ENCODE measurements at regions not wholly inside any gene's neighbourhood (a gene's known extent, or its start where the extent isn't known, plus 50 kb on each side); places are given as distances from the start of the nearest gene placed in this dataset.

DNA sequence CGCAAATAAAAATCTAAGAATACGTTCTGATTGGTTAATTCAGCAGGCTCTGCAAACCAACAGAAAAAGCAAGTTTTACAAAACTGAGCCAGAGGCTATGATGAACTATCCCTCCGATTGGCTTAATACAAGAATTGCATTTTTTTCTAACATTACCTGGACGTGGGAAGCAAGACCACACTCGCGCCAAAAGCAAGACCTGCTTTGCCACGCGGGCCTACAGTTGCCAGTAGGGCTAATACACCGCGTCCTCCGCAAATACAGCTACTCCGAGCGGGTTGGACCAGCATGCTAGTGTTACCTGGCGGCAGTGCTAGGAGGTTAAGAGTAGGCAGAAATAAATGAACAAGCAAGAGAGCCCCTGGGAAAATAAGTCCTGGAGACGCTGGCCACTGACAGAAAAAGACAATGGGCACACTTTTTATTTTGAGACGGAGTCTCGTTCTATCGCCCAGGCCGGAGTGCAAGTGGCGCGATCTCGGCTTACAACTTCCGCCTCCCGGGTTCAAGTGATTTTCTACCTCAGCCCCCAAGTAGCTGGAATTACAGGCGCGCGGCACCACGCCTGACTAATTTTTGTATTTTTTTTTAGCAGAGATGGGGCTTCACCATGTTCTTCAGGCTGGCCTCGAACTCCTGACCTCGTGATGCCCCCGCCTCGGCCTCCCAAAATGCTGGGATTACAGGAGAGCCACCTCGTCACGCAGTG, 131.9 kb upstream of the BTN3A2 start:
- Histone ChIP-seq H3K9ac (ENCODE audit: low read depth in 1 of 2, low read length in 2 of 2) (peak overlapping the region in 1 of 2 donors; percentile 19), H3K4me1 (ENCODE audit: control insufficient read depth in 4 of 4, insufficient read depth in 4 of 4, low read length in 3 of 4) (peaks cover 1 to 16% (median 13%) of the 10 kb centered on the region in 4 donors), H3K9me3 (ENCODE audit: control insufficient read depth in 4 of 4, low read length in 3 of 4) (peaks cover 0 to 5% (median 2%) of the 10 kb centered on the region in 4 donors), H3K27me3 (ENCODE audit: control insufficient read depth in 4 of 4, insufficient read depth in 4 of 4, low read length in 3 of 4) (peaks cover 0 to 7% (median 3%) of the 10 kb centered on the region in 4 donors), H3K27ac (ENCODE audit: low read depth in 1 of 2, low read length in 2 of 2) (peak overlapping the region; percentile 40 to 42), H3K36me3 (ENCODE audit: control insufficient read depth in 4 of 4, insufficient read depth in 3 of 4, low read depth in 1 of 4, low read length in 3 of 4) (no peaks in the 10 kb centered on the region), H3K4me3 (ENCODE audit: low read depth in 1 of 3, low read length in 3 of 3) (peak overlapping the region; percentile 26 to 50 (median 50))
- TF ChIP-seq, protein P1, sequence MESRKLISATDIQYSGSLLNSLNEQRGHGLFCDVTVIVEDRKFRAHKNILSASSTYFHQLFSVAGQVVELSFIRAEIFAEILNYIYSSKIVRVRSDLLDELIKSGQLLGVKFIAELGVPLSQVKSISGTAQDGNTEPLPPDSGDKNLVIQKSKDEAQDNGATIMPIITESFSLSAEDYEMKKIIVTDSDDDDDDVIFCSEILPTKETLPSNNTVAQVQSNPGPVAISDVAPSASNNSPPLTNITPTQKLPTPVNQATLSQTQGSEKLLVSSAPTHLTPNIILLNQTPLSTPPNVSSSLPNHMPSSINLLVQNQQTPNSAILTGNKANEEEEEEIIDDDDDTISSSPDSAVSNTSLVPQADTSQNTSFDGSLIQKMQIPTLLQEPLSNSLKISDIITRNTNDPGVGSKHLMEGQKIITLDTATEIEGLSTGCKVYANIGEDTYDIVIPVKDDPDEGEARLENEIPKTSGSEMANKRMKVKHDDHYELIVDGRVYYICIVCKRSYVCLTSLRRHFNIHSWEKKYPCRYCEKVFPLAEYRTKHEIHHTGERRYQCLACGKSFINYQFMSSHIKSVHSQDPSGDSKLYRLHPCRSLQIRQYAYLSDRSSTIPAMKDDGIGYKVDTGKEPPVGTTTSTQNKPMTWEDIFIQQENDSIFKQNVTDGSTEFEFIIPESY (IDR thresholded peaks at IDR 0.05), result no peak
- no peak for TF ChIP-seq RAD21 (IDR thresholded peaks at IDR 0.05)
- no peak for TF ChIP-seq SP1 (IDR thresholded peaks at IDR 0.05)
- no peak for TF ChIP-seq YY1 (IDR thresholded peaks at IDR 0.05)
- TF ChIP-seq GABPA (IDR thresholded peaks at IDR 0.05 in 1 of 2, conservative IDR thresholded peaks at IDR 0.05 in 1 of 2), result no peak
- TF ChIP-seq FOXA1 (IDR thresholded peaks at IDR 0.05), result no peak
- no peak for TF ChIP-seq NR2F2 (IDR thresholded peaks at IDR 0.05)
- TF ChIP-seq, protein P2, sequence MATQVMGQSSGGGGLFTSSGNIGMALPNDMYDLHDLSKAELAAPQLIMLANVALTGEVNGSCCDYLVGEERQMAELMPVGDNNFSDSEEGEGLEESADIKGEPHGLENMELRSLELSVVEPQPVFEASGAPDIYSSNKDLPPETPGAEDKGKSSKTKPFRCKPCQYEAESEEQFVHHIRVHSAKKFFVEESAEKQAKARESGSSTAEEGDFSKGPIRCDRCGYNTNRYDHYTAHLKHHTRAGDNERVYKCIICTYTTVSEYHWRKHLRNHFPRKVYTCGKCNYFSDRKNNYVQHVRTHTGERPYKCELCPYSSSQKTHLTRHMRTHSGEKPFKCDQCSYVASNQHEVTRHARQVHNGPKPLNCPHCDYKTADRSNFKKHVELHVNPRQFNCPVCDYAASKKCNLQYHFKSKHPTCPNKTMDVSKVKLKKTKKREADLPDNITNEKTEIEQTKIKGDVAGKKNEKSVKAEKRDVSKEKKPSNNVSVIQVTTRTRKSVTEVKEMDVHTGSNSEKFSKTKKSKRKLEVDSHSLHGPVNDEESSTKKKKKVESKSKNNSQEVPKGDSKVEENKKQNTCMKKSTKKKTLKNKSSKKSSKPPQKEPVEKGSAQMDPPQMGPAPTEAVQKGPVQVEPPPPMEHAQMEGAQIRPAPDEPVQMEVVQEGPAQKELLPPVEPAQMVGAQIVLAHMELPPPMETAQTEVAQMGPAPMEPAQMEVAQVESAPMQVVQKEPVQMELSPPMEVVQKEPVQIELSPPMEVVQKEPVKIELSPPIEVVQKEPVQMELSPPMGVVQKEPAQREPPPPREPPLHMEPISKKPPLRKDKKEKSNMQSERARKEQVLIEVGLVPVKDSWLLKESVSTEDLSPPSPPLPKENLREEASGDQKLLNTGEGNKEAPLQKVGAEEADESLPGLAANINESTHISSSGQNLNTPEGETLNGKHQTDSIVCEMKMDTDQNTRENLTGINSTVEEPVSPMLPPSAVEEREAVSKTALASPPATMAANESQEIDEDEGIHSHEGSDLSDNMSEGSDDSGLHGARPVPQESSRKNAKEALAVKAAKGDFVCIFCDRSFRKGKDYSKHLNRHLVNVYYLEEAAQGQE (IDR thresholded peaks at IDR 0.05), result no peak
- TF ChIP-seq, protein P3, sequence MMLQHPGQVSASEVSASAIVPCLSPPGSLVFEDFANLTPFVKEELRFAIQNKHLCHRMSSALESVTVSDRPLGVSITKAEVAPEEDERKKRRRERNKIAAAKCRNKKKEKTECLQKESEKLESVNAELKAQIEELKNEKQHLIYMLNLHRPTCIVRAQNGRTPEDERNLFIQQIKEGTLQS (IDR thresholded peaks at IDR 0.05), result no peak
- TF ChIP-seq JUND (IDR thresholded peaks at IDR 0.05), result no peak
- no peak for TF ChIP-seq HNF4A (conservative IDR thresholded peaks at IDR 0.05)
- TF ChIP-seq EGR1 (IDR thresholded peaks at IDR 0.05; ENCODE audit: low read depth in 2 of 2), result no peak
- 29% methylated on average over 34 of the region's 34 CpGs for WGBS
- peak; percentile 50 for DNase-seq (ENCODE audit: low spot score)

DNA sequence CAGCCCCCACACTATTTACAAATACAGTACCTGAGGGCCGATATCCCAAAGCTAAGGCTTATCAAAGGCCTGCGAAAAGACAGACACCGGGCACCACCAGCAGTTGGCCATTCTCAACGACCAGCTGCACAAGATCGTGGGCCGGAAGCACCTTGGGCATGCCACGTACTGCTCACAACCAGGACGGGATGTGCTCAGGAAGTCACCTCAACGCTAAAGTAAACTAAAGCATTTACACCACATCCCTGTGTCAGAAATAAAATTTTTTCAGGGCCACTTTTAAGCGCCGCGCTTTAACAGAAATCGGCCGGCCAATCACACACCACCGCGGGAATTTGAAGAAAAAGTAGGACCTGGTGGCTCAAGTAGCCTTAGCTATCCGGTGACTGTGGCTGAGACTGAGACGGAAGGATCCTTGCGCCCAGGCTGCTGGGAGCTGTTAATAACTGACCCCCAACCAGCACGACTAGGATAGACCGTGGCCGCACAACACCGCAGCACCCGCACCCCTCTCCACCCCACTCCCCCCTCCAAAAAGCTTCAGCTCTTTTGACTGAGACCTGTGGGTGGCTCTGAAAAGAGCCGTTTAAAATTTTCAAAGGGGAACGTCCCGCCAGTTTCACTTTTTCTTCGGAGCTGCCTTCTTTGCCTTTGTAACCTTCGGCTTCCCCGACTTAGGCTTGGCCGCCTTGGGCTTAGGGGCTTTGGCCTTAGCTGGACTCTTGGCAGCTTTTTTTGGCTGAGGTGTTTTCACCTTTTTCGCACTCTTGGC, 131.2 kb upstream of the BTN3A2 start:
- H3K27me3 ChIP-seq (ENCODE audit: control insufficient read depth in 4 of 4, insufficient read depth in 4 of 4, low read length in 3 of 4), result peaks cover 0 to 7% (median 3%) of the 10 kb centered on the region in 4 donors
- H3K4me3 ChIP-seq (ENCODE audit: low read depth in 1 of 3, low read length in 3 of 3), result peak overlapping the region; percentile 26 to 50 (median 50)
- H3K36me3 ChIP-seq (ENCODE audit: control insufficient read depth in 4 of 4, insufficient read depth in 3 of 4, low read depth in 1 of 4, low read length in 3 of 4), result no peaks in the 10 kb centered on the region
- peaks cover 1 to 16% (median 13%) of the 10 kb centered on the region in 4 donors for H3K4me1 ChIP-seq (ENCODE audit: control insufficient read depth in 4 of 4, insufficient read depth in 4 of 4, low read length in 3 of 4)
- peak overlapping the region; percentile 40 to 42 for H3K27ac ChIP-seq (ENCODE audit: low read depth in 1 of 2, low read length in 2 of 2)
- peak; percentile 66 for DNase-seq (ENCODE audit: low spot score)
- peak overlapping the region; percentile 19 to 41 for H3K9ac ChIP-seq (ENCODE audit: low read depth in 1 of 2, low read length in 2 of 2)
- WGBS, result 3% methylated on average over 32 of the region's 32 CpGs
- H3K9me3 ChIP-seq (ENCODE audit: control insufficient read depth in 4 of 4, low read length in 3 of 4), result peaks cover 0 to 5% (median 2%) of the 10 kb centered on the region in 4 donors
- TF ChIP-seq TAF1 (conservative IDR thresholded peaks at IDR 0.05), result no peak
- no peak for TF ChIP-seq EGR1 (IDR thresholded peaks at IDR 0.05; ENCODE audit: low read depth in 2 of 2)
- no peak for TF ChIP-seq JUND (IDR thresholded peaks at IDR 0.05)
- TF ChIP-seq HNF4A (conservative IDR thresholded peaks at IDR 0.05), result no peak
- TF ChIP-seq FOXA2 (IDR thresholded peaks at IDR 0.05), result no peak
- no peak for TF ChIP-seq RAD21 (IDR thresholded peaks at IDR 0.05)
- no peak for TF ChIP-seq GABPA (IDR thresholded peaks at IDR 0.05 in 1 of 2, conservative IDR thresholded peaks at IDR 0.05 in 1 of 2)
- no peak for TF ChIP-seq NR2F2 (IDR thresholded peaks at IDR 0.05)
- TF ChIP-seq, protein P4, sequence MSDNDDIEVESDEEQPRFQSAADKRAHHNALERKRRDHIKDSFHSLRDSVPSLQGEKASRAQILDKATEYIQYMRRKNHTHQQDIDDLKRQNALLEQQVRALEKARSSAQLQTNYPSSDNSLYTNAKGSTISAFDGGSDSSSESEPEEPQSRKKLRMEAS (IDR thresholded peaks at IDR 0.05), result no peak
- no peak for TF ChIP-seq HNF4G (IDR thresholded peaks at IDR 0.05)
- no peak for TF ChIP-seq SP1 (IDR thresholded peaks at IDR 0.05)

All from liver (tissue), 7 donors.